HUES48 (cell line): ENCODE measurements at regions not wholly inside any gene's neighbourhood (a gene's known extent, or its start where the extent isn't known, plus 50 kb on each side); places are given as distances from the start of the nearest gene placed in this dataset.

ENCODE experiments used
- H3K27ac ChIP-seq: one replicate; pipeline ENCODE4 v1.7.0; 2013; ENCODE audit warnings: low read depth, low read length, inconsistent platforms
- H3K27me3 ChIP-seq: 2 replicates; pipeline ENCODE4 v1.6.1; 2013; ENCODE audit warnings: mild to moderate bottlenecking, low read length; ENCODE audit not compliant: control insufficient read depth, insufficient read depth
- H3K36me3 ChIP-seq: 2 replicates; pipeline ENCODE4 v1.6.1; 2013; ENCODE audit warnings: low read length; ENCODE audit not compliant: control insufficient read depth, insufficient read depth
- H3K4me1 ChIP-seq: 2 replicates; pipeline ENCODE4 v1.6.1; 2013; ENCODE audit warnings: mild to moderate bottlenecking, low read length; ENCODE audit not compliant: control insufficient read depth, insufficient read depth
- H3K4me3 ChIP-seq: 2 replicates; pipeline ENCODE4 v1.5.1; 2013; ENCODE audit warnings: mild to moderate bottlenecking, low read depth, low read length
- H3K9ac ChIP-seq: 2 replicates; pipeline ENCODE4 v1.6.1; 2013; ENCODE audit warnings: mild to moderate bottlenecking, low read depth, low read length, moderate library complexity
- H3K9me3 ChIP-seq: 2 replicates; pipeline ENCODE4 v1.6.1; 2013; ENCODE audit warnings: low read length; ENCODE audit not compliant: control insufficient read depth, insufficient read depth

- H3K36me3 ChIP-seq: no peaks in the 10 kb centered on the region
Measured at GRCh38 chr16:85971902-85972638, 73.1 kb downstream of the IRF8 start.

GRCh38 chr16:85974428-85975375 is 75.7 kb downstream of the IRF8 start:
- Histone ChIP-seq H3K4me3 (no peak overlapping the region; the same call in 1 of the 2 replicates), H3K27ac (no peak overlapping the region), H3K9ac (no peak overlapping the region), H3K4me1 (no peaks in the 10 kb centered on the region), H3K36me3 (no peaks in the 10 kb centered on the region), H3K9me3 (peaks cover 6% of the 10 kb centered on the region; the same call in 1 of the 2 replicates), H3K27me3 (no peaks in the 10 kb centered on the region)

More at GRCh38 chr16:85971902-85972638, 73.1 kb downstream of the IRF8 start:
- Histone ChIP-seq H3K9ac (no peak overlapping the region), H3K27ac (no peak overlapping the region), H3K4me3 (no peak overlapping the region), H3K9me3 (peaks cover 6% of the 10 kb centered on the region; the same call in 1 of the 2 replicates), H3K27me3 (no peaks in the 10 kb centered on the region), H3K4me1 (no peaks in the 10 kb centered on the region)

GRCh38 chr16:85975451-85975981 is 76.6 kb downstream of the IRF8 start:
- no peaks in the 10 kb centered on the region for H3K36me3 ChIP-seq
- no peak overlapping the region for H3K4me3 ChIP-seq
- H3K27me3 ChIP-seq: no peaks in the 10 kb centered on the region
- H3K27ac ChIP-seq: no peak overlapping the region
- no peak overlapping the region for H3K9ac ChIP-seq
- peaks cover 6% of the 10 kb centered on the region; the same call in 1 of the 2 replicates for H3K9me3 ChIP-seq
- no peaks in the 10 kb centered on the region for H3K4me1 ChIP-seq

GRCh38 chr16:85978291-85978775 is 79.4 kb downstream of the IRF8 start:
- no peak overlapping the region for H3K4me3 ChIP-seq
- H3K9ac ChIP-seq: no peak overlapping the region

GRCh38 chr16:85978976-85979375 is 80.0 kb downstream of the IRF8 start:
- Histone ChIP-seq H3K9ac (no peak overlapping the region), H3K27me3 (no peaks in the 10 kb centered on the region), H3K27ac (no peak overlapping the region)

More at GRCh38 chr16:85978291-85978775, 79.4 kb downstream of the IRF8 start:
- H3K36me3 ChIP-seq: no peaks in the 10 kb centered on the region
- H3K9me3 ChIP-seq: peaks cover 6% of the 10 kb centered on the region; the same call in 1 of the 2 replicates
- no peak overlapping the region for H3K27ac ChIP-seq
- H3K4me1 ChIP-seq: no peaks in the 10 kb centered on the region
- H3K27me3 ChIP-seq: no peaks in the 10 kb centered on the region

GRCh38 chr16:85979605-85980004 is 80.6 kb downstream of the IRF8 start:
- no peaks in the 10 kb centered on the region for H3K36me3 ChIP-seq
- no peak overlapping the region for H3K9ac ChIP-seq
- no peaks in the 10 kb centered on the region for H3K9me3 ChIP-seq
- H3K4me1 ChIP-seq: no peaks in the 10 kb centered on the region
- no peak overlapping the region for H3K4me3 ChIP-seq
- H3K27ac ChIP-seq: no peak overlapping the region
- no peaks in the 10 kb centered on the region for H3K27me3 ChIP-seq

More at GRCh38 chr16:85978976-85979375, 80.0 kb downstream of the IRF8 start:
- H3K36me3 ChIP-seq: no peaks in the 10 kb centered on the region
- peaks cover 4% of the 10 kb centered on the region; the same call in 1 of the 2 replicates for H3K9me3 ChIP-seq
- H3K4me1 ChIP-seq: no peaks in the 10 kb centered on the region
- no peak overlapping the region for H3K4me3 ChIP-seq

- Histone ChIP-seq H3K27ac (no peak overlapping the region), H3K4me1 (no peaks in the 10 kb centered on the region), H3K27me3 (no peaks in the 10 kb centered on the region), H3K9me3 (no peaks in the 10 kb centered on the region), H3K9ac (no peak overlapping the region), H3K36me3 (no peaks in the 10 kb centered on the region), H3K4me3 (no peak overlapping the region)
Measured at GRCh38 chr16:85980686-85981085, 81.7 kb downstream of the IRF8 start.

- H3K27me3 ChIP-seq: no peaks in the 10 kb centered on the region
- no peak overlapping the region for H3K4me3 ChIP-seq
- no peak overlapping the region for H3K27ac ChIP-seq
- no peak overlapping the region for H3K9ac ChIP-seq
- no peaks in the 10 kb centered on the region for H3K4me1 ChIP-seq
- H3K9me3 ChIP-seq: no peaks in the 10 kb centered on the region
- H3K36me3 ChIP-seq: no peaks in the 10 kb centered on the region
Measured at GRCh38 chr16:85981826-85982562, 83.0 kb downstream of the IRF8 start.

- Histone ChIP-seq H3K9ac (no peak overlapping the region), H3K9me3 (no peaks in the 10 kb centered on the region), H3K27ac (no peak overlapping the region), H3K4me1 (no peaks in the 10 kb centered on the region), H3K27me3 (no peaks in the 10 kb centered on the region), H3K4me3 (no peak overlapping the region), H3K36me3 (no peaks in the 10 kb centered on the region)
Measured at GRCh38 chr16:85982563-85982939, 83.6 kb downstream of the IRF8 start.

- Histone ChIP-seq H3K4me1 (no peaks in the 10 kb centered on the region), H3K36me3 (no peaks in the 10 kb centered on the region), H3K4me3 (no peak overlapping the region), H3K9me3 (no peaks in the 10 kb centered on the region), H3K27ac (no peak overlapping the region), H3K9ac (no peak overlapping the region), H3K27me3 (no peaks in the 10 kb centered on the region)
Measured at GRCh38 chr16:85983064-85983463, 84.1 kb downstream of the IRF8 start.
